Stimulated activated naive CD8-positive, alpha-beta T cell treated with anti-CD3 and anti-CD28 coated beads, Interleukin-15, Interleukin-2, amounts not matched to agents 100 U/mL and 50 U/mL, for 24 hours (primary cell): ENCODE measurements at regions not wholly inside any gene's neighbourhood (a gene's known extent, or its start where the extent isn't known, plus 50 kb on each side); places are given as distances from the start of the nearest gene placed in this dataset.

Source experiments
- ATAC-seq: fragments of 150-1000 bp; cut with Tn5 transposase; one replicate; pipeline ENCODE4 v1.10.0; 2021
- DNase-seq: peaks from one replicate; pipeline ENCODE4 v3.0.0; 2021

DNA sequence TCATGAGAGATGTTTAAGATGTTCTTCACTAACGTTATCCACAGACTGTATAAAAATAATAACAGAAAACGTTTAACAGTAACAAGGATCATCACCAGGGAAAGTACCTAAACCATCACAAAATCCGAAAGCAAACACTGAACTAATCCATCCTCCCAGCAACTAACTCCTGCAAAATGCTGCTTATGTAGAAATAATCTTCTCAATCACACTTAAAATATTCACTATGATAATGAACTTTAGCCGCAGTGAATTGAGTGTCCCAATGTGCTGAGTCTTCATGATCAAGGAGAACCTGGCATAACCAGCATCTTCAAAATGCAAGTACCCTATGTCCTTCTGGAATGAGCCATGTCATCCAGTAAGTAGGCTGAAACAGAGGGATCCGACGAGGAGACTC lies 166.1 kb downstream of the LTN1 start:
- DNase-seq, result no peak
- ATAC-seq, result no peak

DNA sequence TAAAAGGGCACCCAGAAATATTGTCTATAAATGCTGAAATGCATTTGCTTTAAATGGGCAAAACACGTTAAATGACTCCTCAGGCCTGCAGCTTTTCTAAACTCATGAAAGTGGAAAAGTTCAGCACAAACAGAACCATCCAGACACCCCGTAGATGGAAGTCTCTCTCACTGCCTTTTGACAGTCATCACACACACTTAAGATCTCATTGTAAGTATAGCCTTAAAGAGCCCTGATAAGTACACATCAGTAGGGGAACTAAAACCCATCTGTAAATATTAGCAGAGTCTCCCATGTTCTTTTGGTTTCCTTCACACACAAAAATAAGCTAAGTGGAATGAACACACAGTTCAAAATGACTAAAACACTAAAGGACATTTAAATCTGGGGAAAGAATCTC lies 166.7 kb downstream of the LTN1 start:
- ATAC-seq (no peak), DNase-seq (no peak)

DNA sequence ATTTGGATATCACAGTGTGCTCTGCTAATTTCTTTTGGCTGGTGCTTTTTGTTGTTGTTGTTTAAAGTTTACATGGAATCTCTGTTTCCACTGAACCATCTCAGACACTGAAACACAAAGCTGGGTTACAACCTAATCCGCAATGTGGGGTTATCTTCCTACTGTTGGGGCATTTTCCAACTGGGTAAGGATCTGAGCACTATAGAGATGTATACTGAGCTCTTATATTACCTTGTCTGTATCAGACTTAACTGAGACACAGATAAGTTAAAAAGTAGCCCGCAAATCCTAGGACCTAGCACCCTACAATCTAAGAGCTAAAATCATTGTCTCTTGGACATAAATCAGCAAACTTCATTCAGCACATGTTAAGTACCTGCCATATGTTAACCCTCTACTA lies 169.2 kb downstream of the LTN1 start:
- DNase-seq (no peak), ATAC-seq (no peak)

DNA sequence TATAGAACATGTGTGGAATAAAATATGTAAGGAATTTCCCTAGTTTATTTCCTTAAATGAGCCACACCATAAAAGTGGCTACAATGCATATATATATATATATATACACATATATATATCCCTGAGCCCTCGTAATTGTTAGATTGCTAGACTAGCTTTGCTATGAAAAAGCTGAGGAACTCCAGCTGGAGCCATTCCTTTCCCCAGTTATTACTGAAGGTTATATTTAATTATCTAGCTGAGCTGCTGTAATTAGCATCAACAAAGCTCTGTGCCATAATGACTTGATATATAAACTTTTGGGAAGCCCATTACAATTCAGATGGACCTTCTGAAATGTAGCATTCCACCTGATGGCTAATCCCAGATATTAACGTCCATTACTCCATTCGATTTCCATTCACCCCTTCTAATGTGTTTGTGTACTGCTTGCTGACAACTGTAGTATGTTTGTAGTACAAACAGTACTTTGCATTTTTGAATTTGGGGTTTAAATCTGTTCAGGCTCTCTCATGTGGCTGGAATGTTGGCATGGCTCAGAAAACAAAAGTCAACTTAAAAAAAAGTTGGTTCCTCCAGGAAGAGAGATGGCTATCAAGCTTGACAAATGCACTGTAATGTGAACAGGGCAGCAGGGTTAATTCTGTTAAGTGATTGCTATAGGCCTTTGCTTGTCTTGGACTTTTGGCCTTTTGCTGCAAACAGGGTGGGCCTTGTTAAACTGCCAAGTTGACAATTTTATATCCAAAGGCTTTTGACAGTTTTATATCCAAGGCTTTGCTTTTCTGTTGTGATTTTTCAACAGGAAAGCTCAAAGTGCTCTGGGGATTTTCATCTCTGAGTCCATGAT lies 170.0 kb downstream of the LTN1 start:
- ATAC-seq (no peak), DNase-seq (no peak)

DNA sequence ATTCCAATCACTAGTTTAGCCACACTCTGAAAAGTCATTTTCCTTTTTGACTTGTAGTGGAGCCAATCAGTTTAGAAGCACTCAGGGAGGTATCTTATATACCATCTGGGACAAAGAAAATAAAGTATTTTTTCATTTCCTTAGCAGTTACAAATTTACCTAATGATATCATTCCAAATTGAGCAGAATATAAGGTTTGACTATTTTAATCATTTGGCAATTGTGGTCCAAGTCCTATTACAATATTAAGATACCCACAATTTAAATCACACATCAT lies 170.6 kb downstream of the LTN1 start:
- no peak for DNase-seq
- ATAC-seq, result no peak

DNA sequence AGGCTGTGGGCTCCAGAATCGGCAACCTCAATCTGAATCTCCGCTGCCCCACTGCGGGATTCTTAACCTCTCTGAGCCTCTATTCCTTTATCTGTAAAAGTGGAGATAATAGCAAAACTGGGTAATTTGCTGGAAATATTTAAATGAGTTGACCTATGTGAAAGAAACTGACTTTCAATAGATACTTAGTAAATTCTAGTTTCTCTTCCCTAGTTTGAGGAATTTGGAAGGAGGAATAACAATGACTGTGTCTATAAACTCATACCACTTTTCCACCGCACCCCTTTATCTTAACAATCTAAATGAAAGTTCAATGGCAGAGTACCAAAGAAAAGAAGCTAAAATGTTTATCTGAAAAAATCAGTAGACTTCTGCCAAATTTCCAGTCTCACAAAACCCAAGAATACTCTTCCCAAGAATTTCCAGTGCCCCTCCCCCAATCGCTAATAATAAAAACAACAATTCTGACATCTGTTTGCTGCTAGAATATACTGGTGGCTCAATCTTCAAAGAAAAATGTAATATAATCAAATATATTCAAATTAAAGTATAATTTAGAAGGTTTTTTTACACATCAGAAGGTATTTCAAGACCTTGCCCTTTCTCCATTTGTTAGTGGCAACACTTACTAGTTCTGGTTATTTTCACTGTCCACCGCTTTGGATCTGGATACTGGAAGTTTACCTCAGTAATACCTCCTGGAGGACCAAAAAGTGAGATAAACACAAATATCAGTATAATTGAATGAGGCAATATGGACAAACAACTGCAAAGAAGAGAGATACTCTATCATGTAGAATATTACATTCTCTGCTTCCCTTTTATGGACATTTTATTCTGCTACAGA lies 171.2 kb downstream of the LTN1 start:
- ATAC-seq (no peak), DNase-seq (no peak)

DNA sequence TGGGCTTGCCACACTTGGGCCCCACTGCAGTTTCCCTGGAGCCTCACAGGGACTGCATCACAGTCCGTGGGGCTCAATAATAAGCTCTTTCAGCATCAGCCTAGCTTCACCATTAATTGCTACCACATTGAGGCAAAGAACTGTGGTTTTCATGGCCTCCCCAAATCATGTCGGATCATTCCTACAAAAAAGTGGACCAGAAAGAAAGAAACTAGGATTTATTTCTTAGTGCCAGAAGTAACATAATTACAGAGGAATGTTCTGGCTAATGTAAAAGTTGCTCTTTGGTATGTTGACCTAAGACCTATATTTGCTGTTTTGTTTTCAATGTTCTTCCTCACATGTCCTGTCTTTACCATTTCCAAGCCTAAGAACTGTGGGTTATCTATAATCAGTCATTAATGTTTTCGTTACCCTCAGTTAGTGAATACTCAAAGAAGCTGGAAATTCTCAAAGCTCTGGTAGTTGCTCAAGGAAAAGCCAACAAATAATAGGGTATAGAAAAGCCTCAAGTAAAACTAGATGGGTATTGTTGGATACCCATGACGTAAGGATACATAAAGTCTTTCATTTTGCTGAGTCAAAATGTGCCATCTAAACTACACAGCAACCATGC lies 173.9 kb downstream of the LTN1 start:
- no peak for ATAC-seq
- DNase-seq, result no peak

DNA sequence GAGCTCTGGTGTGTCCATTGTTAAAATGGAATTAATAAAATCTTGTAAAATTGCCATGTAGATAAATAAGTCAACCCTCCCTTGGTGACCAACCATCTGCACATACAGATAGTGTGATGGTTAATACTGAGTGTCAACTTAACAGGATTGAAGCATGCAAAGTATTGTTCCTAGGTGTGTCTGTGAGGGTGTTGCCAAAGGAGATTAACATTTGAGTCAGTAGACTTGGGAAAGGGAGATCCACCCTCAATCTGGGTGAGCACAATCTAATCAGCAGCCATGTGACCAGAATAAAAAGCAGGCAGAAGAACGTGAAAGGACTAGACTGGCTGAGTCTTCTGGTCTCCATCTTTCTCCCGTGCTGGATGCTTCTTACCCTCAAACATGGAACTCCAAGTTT lies 174.8 kb downstream of the LTN1 start:
- ATAC-seq, result no peak
- DNase-seq, result no peak

DNA sequence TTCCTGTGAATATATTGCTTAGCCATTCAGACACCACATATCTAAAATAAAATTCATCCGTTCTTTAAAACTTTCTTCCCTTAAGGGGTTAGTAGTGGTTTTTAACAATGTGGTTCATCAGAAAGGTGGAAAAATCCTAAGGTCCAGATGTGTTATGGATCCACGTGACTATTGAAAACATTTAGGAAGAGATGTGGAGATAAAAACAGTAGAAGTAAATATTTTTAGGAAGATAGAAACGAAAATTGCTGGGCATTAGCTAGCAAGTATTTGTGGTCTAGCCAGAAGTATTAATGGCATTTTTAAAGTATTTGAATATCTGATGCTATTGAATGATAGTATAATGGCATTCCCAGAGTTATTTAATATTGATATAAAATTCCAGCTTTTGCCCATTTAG lies 180.8 kb downstream of the LTN1 start:
- no peak for DNase-seq

DNA sequence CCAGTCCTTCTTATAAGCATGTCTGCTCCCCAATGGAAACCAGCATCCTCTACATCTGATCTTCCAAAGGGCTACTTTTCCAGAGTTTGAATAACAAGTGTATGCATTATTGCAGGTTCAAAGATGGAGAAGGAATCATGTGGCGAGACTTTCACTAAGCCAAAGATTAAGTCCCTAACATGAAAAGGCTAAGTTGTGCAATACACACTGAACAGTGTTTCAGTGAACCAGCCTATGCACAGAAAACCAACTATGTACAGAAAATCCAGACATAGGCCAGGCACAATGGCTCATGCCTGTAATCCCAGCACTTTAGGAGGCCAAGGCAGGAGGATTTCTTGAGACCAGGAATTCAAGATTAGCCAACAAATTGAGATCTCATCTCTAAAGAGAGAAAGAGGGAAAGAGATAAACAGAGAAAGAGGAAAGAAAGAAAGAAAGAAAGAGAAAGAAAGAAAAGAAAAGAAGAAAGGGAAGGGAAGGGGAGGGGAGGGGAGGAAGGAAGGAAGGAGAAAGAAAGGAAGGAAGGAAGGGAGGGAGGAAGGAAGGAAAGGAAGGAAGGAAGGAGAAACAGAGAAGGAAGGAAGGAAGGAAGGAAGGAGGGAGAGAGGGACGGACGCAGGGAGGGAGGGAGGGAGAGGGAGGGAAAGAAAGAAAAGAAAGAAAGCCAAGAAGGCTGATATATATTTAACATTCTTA lies 181.7 kb downstream of the LTN1 start:
- ATAC-seq (no peak), DNase-seq (no peak)

More for the DNA sequence above, 180.8 kb downstream of the LTN1 start:
- ATAC-seq, result no peak

DNA sequence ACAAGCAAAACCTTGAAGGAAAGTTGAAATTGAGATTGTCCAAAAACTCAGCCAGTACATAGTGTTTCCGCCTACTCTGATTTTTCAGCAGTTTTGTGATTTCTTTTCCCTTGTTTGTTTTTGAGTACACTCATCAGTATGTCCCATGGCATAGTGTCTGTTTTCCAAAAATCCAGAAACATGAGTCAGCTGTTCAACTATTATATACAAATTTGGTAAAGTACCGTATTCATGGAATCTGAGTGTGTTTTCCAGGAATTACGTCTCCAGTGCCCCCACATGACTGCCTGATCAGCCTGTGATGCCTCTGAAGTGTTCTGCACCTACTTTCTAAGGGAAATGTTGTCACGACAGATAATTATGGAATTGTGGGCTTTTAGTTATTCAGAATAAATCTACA lies 186.8 kb downstream of the LTN1 start:
- ATAC-seq (no peak), DNase-seq (no peak)

DNA sequence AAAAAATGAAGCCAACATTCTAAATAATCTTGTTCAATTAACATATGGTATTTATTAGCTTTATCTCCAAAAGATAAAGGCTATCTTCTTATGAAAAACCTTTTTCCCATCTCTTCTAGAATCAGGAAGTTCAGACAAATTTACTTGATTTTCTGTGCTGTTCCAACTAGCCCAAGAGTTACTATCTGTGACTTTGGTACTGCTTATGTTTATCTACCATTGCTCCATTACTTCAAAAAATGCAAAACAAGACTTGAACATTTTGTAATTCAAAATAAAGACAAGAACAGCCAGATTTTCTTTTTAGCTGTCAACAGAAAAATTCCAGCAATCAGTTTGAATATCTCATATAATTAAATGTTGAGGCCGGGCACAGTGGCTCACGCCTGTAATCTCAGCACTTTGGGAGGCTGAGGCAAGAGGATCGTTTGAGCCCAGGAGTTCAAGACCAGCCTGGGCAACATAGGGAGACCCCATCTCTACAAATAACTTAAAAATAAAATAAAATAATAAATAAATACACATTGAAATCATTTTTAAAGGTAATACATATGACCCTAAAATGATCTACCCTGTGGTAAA lies 188.5 kb downstream of the LTN1 start:
- DNase-seq (no peak), ATAC-seq (no peak)

DNA sequence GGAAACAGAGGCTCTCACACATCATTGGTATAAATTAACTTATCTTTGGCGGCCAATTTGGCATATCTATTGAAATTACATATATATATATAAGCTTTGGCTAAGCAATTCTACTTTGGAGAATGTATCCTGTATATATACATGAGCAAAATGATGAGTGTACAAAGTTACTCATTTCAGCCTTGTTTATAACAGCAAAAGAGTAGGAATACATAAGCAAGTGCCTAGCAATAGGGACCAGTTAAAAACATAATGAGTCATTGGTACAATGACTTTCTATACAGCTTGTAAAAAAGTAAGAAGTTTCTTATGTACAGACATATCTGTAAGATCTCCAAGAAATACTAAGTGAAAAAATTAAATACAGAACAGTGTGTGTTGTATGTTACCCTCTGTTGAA lies 190.8 kb downstream of the LTN1 start:
- DNase-seq (no peak), ATAC-seq (no peak)

DNA sequence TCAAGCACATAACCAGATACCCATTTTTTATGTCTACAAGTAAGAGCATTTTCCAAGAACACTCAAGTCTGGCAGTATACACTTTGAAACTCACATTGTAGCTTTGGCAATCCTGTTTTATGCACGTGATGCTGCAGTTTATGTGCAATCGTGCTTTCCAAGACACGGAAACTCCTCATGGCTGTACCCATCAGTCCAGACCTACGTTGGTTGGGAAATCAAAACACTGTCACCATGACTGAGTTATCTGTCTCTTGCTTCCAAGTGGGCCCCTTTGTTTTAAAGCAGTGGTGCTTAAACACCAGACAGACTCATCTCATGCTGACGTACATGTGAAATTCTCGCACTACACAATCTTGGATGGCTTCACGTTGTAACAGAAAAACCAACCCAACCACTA lies 192.8 kb downstream of the LTN1 start:
- no peak for DNase-seq

DNA sequence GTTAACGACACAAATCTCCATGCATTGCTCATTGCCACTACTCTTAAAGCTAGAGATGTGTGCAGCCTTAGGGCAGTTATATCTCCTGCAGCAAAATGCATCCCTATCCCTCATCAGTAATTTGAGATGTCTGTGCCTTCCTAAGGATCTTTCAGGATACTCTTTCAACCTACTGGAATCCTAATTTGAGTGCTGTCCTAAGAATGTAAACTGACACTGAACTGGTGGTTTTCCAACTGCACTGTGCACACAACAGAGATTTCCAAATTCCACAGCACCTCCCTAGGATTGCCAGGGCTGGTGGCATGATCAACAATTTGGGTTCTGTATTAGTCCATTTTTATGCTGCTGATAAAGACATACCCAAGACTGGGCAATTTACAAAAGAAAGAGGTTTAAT lies 193.9 kb downstream of the LTN1 start:
- ATAC-seq (no peak), DNase-seq (no peak)

More for the DNA sequence above, 192.8 kb downstream of the LTN1 start:
- no peak for ATAC-seq

DNA sequence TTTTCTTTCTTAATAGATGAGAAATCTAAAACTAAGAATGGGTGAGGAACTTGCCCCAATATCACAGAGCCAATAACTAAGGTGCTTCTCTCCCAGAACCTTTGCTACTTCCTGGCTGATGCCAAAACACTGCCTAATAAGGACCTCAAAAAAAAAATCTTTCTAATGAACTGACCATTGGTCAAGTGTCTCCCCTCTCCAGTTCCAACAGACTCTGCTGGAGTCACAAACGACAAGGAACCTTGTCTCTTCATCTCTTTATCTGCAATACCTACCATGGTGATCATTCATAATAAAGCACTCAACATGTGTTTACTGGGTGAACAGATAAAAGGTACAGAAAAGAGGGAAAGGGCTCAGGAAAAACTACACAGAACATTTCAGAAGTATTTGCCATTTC lies 197.4 kb downstream of the LTN1 start:
- ATAC-seq (no peak), DNase-seq (no peak)

DNA sequence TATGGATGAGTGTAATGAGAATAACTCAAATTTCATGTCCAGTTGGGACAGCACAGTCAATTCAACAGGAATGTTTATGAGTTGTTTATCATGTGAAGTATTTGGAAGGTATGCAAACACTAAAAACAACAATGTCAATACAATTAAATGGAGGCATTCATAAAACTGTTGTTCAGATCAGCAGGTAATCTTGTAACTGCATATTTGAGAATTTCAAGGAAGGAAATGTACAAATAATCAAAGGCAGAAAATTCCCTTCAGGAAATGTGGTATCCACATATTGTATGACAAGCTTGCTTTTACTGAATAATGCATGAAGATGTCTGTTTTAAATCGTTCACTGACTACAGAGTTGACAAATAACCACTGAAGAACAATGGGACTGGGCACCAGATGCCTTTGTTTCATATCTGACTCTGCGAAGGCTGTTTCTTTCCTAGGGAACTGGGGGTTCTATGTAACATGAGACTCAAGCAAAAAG lies 198.3 kb downstream of the LTN1 start:
- DNase-seq (no peak), ATAC-seq (no peak)

DNA sequence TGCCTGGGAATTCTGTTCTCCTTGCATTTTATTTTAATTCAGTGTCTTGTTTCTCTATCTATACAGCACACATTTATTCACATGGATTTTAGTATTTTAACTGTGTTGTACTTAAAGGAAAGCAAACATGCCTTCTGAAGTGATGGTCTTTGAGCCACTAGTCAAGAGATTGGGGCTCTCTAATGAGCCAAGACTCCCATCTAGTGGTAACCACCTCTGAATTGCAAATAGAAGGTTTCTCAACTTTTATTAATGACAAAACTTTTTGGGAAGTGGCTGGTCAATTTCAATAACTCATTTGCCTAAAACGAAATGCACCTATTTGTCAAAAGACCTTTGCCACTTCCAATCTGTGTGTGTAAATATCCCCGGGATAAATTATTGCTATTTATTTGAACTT lies 199.6 kb downstream of the LTN1 start:
- DNase-seq (no peak), ATAC-seq (no peak)

DNA sequence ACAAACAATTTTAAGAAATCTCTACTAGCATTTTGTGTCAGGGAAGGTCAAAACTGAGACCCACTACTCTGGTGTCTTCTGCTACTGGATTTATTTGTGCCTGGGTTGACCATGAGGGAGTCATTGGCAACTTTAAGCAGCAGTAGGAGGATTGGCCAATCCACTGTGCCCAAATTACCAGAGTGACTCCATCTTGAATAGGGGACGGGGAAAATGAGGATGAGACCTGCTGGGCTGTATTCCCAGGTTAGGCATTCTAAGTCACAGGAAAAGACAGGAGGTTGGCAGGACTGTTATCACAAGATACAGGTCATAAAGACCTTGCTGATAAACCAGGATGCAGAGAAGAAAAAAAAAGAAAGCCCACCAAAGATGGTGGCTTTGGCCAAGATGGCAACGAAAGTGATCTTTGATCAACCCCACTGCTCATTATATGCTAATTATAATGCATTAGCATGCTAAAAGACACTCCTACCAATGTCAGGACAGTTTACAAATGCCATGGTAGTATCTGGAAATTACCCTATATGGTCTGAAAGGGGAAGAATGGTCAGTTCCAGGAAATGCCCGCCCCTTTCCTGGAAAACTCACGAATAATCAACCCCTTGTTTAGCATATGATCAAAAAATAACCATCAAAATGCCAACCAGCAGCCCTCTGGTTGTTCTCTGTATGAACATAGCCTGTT lies 200.9 kb downstream of the LTN1 start:
- ATAC-seq (no peak), DNase-seq (peak; percentile 25)

DNA sequence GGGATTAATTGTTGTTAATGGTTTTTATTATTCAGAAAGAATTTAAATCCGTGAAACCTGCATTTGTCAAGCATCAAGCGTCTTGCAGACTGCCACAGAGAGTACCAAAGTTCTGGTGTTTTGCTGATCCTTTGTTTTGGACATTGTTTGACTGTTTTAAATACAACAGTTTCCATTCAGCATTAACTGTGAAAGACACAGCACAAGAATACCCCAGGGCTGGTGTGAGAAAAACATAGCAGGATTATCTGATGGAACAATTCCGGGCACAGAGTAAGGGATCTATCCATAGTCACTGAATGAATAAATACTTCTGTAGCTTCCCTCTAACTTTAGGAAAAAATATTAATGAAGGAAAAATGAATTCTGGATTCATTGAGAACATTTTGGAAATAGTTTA lies 202.3 kb downstream of the LTN1 start:
- no peak for ATAC-seq

DNA sequence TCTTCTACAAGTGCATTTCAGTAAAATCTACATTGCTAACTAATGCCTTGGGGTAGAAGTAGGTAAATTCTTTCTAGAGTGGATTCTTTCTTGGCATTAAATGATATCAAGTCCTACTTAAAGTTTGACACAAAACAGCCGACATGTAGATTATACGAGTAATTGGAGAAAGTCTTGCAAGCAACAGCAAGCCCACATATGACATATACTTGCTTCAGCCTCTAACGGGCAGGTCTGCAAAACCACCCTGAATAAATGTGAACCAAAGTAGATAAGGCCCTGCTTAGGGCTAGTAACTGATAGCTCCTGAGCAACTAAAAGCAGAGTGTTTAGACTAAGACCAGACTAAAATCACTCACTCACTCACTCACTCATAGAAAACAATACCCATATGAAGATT lies 203.2 kb downstream of the LTN1 start:
- DNase-seq, result no peak
- no peak for ATAC-seq

More for the DNA sequence above, 202.3 kb downstream of the LTN1 start:
- DNase-seq, result no peak

DNA sequence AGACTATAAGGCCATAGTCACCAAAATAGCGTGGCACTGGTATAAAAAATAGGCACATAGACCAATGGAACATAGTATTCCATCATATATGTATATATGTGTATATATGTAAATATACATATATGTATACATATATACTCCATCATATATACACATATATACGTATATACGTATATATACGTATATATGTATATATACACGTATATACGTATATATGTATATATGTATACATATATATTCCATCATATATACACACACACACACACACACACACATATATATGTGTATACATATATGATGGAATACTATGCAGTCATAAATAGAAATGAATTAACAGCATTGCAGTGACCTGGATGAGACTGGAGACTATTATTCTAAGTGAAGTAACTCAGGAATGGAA lies 204.6 kb downstream of the LTN1 start:
- no peak for DNase-seq
- ATAC-seq, result no peak
